SU-DHL-6 (cell line): ENCODE measurements at regions not wholly inside any gene's neighbourhood (a gene's known extent, or its start where the extent isn't known, plus 50 kb on each side); places are given as distances from the start of the nearest gene placed in this dataset.

Experiments used
- H2AFZ ChIP-seq: fragments of 200-600 bp; sonication (generic); 2 replicates; pipeline ENCODE4 v1.6.1; 2014; ENCODE audit warnings: low read depth, mild to moderate bottlenecking, moderate library complexity, mixed read lengths, antibody characterized with exemption, low read length; ENCODE audit not compliant: severe bottlenecking
- H3F3A ChIP-seq: fragments of 200-600 bp; shearing (Covaris generic); 2 replicates; pipeline ENCODE4 v1.6.0; 2016; ENCODE audit warnings: antibody characterized with exemption, mild to moderate bottlenecking; ENCODE audit not compliant: insufficient read depth
- H3K27ac ChIP-seq: fragments of 200-600 bp; sonication (generic); 2 replicates; pipeline ENCODE4 v1.5.1; 2016; ENCODE audit warnings: low read depth, mild to moderate bottlenecking, low read length, moderate library complexity, mixed read lengths
- H3K27me3 ChIP-seq: fragments of 200-600 bp; sonication (generic), shearing (Covaris generic); 2 replicates; pipeline ENCODE4 v1.6.0; 2014; ENCODE audit warnings: mild to moderate bottlenecking, low read length
- H3K36me3 ChIP-seq: fragments of 200-600 bp; sonication (generic); 2 replicates; pipeline ENCODE4 v1.6.1; 2014; ENCODE audit warnings: mild to moderate bottlenecking, low read length, mixed read lengths
- H3K4me2 ChIP-seq: fragments of 300-600, 200-600 bp; shearing (Covaris generic), sonication (generic); 2 replicates; pipeline ENCODE4 v1.6.0; 2014; ENCODE audit warnings: low read length, low read depth, mild to moderate bottlenecking; ENCODE audit not compliant: poor library complexity, severe bottlenecking
- H3K4me3 ChIP-seq: fragments of 200-600 bp; sonication (generic); 2 replicates; pipeline ENCODE4 v1.5.1; 2014; ENCODE audit warnings: antibody characterized with exemption, low read length, mild to moderate bottlenecking, mixed read lengths; ENCODE audit not compliant: insufficient read depth, poor library complexity, severe bottlenecking
- H3K79me2 ChIP-seq: fragments of 200-600 bp; sonication (generic); 2 replicates; pipeline ENCODE4 v1.6.1; 2014; ENCODE audit warnings: mild to moderate bottlenecking, low read length, moderate library complexity; ENCODE audit not compliant: insufficient read depth
- H3K9ac ChIP-seq: fragments of 200-600 bp; sonication (generic); 2 replicates; pipeline ENCODE4 v1.7.0; 2014; ENCODE audit warnings: mild to moderate bottlenecking, low read length
- H3K9me2 ChIP-seq: fragments of 200-600 bp; sonication (generic); replicated peaks from 2 replicates; pipeline ENCODE4 v1.6.1; 2014; ENCODE audit warnings: low read length; ENCODE audit not compliant: insufficient read depth
- H3K9me3 ChIP-seq: fragments of 200-600 bp; sonication (generic); 2 replicates; pipeline ENCODE4 v1.6.1; 2014; ENCODE audit warnings: low read length, mixed read lengths; ENCODE audit not compliant: insufficient read depth
- H4K20me1 ChIP-seq: fragments of 200-600 bp; sonication (generic); 2 replicates; pipeline ENCODE4 v1.6.1; 2014; ENCODE audit warnings: low read depth, mild to moderate bottlenecking, antibody characterized with exemption, low read length, moderate library complexity, mixed read lengths
- CTCF ChIP-seq: fragments of 200-600 bp; sonication (generic); IDR thresholded peaks from one replicate; pipeline ENCODE4 v1.5.1; 2017; ENCODE audit warnings: antibody characterized with exemption, mild to moderate bottlenecking, low read length, moderate library complexity; ENCODE audit not compliant: insufficient read depth, poor library complexity, severe bottlenecking
- EZH2phosphoT487 ChIP-seq: fragments of 200-600 bp; sonication (generic), shearing (Covaris generic); conservative IDR thresholded peaks from 2 replicates; pipeline ENCODE4 v1.6.1; 2018; ENCODE audit warnings: mild to moderate bottlenecking, antibody characterized with exemption, low read length, moderate library complexity, mixed read lengths

DNA sequence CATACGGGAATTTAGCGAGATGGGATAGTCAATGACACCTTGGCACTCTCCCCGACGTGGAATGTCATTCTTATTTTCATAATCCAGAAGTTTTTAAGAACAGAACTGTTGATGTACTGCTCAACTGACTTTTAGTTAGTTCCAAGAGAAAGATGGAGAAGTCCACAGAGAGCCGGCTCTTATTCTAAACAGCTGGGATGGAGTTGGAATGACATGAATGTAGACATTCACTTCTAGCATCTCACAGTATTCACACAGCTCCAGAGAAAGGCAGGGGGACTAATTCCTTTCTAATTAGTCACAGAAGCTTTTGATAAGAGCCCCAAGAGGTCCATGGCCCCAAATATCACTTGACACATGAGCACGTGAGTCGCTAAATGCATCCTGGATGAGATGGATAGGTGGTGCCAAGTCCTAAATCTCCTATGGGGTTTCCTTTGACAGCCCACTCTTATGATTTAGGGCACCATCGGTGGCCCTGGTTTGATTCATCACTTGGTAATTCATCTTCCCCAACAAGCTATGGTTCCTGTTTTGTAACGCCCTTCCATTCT lies 420.3 kb upstream of the AUTS2 start:
- Histone ChIP-seq H3K9me2 (no peaks in the 10 kb centered on the region), H3K27me3 (no peaks in the 10 kb centered on the region), H3K27ac (no peak overlapping the region), H2AFZ (no peak overlapping the region), H3F3A (no peaks in the 10 kb centered on the region), H3K4me3 (no peak overlapping the region), H4K20me1 (no peaks in the 10 kb centered on the region), H3K9me3 (no peaks in the 10 kb centered on the region), H3K36me3 (no peaks in the 10 kb centered on the region), H3K4me2 (no peak overlapping the region), H3K79me2 (no peaks in the 10 kb centered on the region), H3K9ac (no peak overlapping the region)
- TF ChIP-seq CTCF = no peak
- no peak for TF ChIP-seq EZH2phosphoT487

DNA sequence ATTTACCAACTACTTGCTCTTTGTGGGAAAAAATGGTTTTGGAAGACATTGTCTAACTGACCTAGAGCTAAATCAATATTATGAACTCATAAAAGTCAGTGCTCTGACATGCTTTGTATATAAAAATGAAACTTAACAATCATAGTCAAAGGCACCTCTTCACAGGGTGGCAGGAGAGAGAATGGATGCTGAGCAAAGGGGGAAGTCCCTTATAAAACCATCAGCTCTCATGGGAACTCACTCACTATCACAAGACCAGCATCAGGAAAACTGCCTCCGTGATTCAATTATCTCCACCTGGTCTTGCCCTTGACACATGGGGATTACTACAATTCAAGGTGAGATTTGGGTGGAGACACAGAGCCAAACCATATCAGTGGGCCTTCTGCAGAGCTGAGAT lies 417.6 kb upstream of the AUTS2 start:
- Histone ChIP-seq H3F3A (no peaks in the 10 kb centered on the region), H3K36me3 (no peaks in the 10 kb centered on the region), H3K9me2 (no peaks in the 10 kb centered on the region), H3K27ac (no peak overlapping the region), H3K4me2 (no peak overlapping the region), H3K27me3 (no peaks in the 10 kb centered on the region), H3K4me3 (no peak overlapping the region), H3K9me3 (no peaks in the 10 kb centered on the region), H2AFZ (no peak overlapping the region), H3K9ac (no peak overlapping the region), H4K20me1 (no peaks in the 10 kb centered on the region), H3K79me2 (no peaks in the 10 kb centered on the region)
- TF ChIP-seq EZH2phosphoT487 (no peak), CTCF (no peak)

GRCh38 chr7:69182596-69183467 lies 415.4 kb upstream of the AUTS2 start:
- no peak overlapping the region for H3K4me2 ChIP-seq
- H3F3A ChIP-seq = no peaks in the 10 kb centered on the region
- H2AFZ ChIP-seq = no peak overlapping the region
- H3K79me2 ChIP-seq = no peaks in the 10 kb centered on the region
- no peaks in the 10 kb centered on the region for H4K20me1 ChIP-seq
- no peak overlapping the region for H3K4me3 ChIP-seq
- 0 out of 2 replicates have a peak, but pooled peaks cover 4% of the 10 kb centered on the region for H3K27me3 ChIP-seq
- H3K9me3 ChIP-seq = peaks cover 4% of the 10 kb centered on the region; the same call in 1 of the 2 replicates
- no peaks in the 10 kb centered on the region for H3K36me3 ChIP-seq
- TF ChIP-seq CTCF (no peak), EZH2phosphoT487 (no peak)
- no peak overlapping the region for H3K9ac ChIP-seq
- no peak overlapping the region for H3K27ac ChIP-seq
- H3K9me2 ChIP-seq = no peaks in the 10 kb centered on the region
